Ishikawa (cell line): ENCODE measurements at regions not wholly inside any gene's neighbourhood (a gene's known extent, or its start where the extent isn't known, plus 50 kb on each side); places are given as distances from the start of the nearest gene placed in this dataset.

Experiments
- CEBPB ChIP-seq: IDR thresholded peaks from 2 replicates; pipeline ENCODE4 v1.6.1; 2012
- CREB1 ChIP-seq: IDR thresholded peaks from 2 replicates; pipeline ENCODE4 v1.6.1; 2012; ENCODE audit warnings: low read depth
- EGR1 ChIP-seq: IDR thresholded peaks from 2 replicates; pipeline ENCODE4 v1.6.1; 2012
- EP300 ChIP-seq: IDR thresholded peaks from 2 replicates; pipeline ENCODE4 v1.6.1; 2012; ENCODE audit warnings: borderline replicate concordance
- MAX ChIP-seq: IDR thresholded peaks from 2 replicates; pipeline ENCODE4 v1.6.1; 2012
- NFIC ChIP-seq: IDR thresholded peaks from 2 replicates; pipeline ENCODE4 v1.6.1; 2012
- RAD21 ChIP-seq: IDR thresholded peaks from 2 replicates; pipeline ENCODE4 v1.6.1; 2012; ENCODE audit warnings: low read depth
- REST ChIP-seq: IDR thresholded peaks from 2 replicates; pipeline ENCODE4 v1.6.1; 2012; ENCODE audit warnings: low read depth, mild to moderate bottlenecking
- TAF1 ChIP-seq: IDR thresholded peaks from 2 replicates; pipeline ENCODE4 v1.6.1; 2012; ENCODE audit warnings: low read depth, mild to moderate bottlenecking
- TCF12 ChIP-seq: IDR thresholded peaks from 2 replicates; pipeline ENCODE4 v1.6.1; 2012; ENCODE audit warnings: low read depth
- TEAD4 ChIP-seq: IDR thresholded peaks from 2 replicates; pipeline ENCODE4 v1.6.1; 2012
- USF1 ChIP-seq: IDR thresholded peaks from 2 replicates; pipeline ENCODE4 v1.6.1; 2012
- YY1 ChIP-seq: IDR thresholded peaks from 2 replicates; pipeline ENCODE4 v1.6.1; 2012; ENCODE audit warnings: low read depth
- ZBTB7A ChIP-seq: IDR thresholded peaks from 2 replicates; pipeline ENCODE4 v1.6.1; 2012; ENCODE audit warnings: low read depth

GRCh38 chr11:119784421-119784820 lies 55.4 kb upstream of the NECTIN1 start:
- TF ChIP-seq RAD21 (no peak), YY1 (no peak), TAF1 (no peak), EP300 (no peak), TCF12 (no peak), MAX (no peak), TEAD4 (no peak), CREB1 (no peak), EGR1 (no peak), REST (no peak), USF1 (no peak), CEBPB (no peak), ZBTB7A (no peak), NFIC (no peak)
